Pancreas (tissue), 10 donors: ENCODE measurements at regions not wholly inside any gene's neighbourhood (a gene's known extent, or its start where the extent isn't known, plus 50 kb on each side); places are given as distances from the start of the nearest gene placed in this dataset.

ENCODE experiments used
- ATAC-seq, 4 donors: fragments of 200-7000 bp; cut with Tn5 transposase; one replicate each; pipeline versions ENCODE4 v1.8.0 to v1.9.1; 2020; ENCODE audit warnings: mild to moderate bottlenecking in 4 of 4, moderate library complexity in 4 of 4
- DNase-seq, 6 donors: peaks; one replicate each; pipeline ENCODE4 v3.0.0-alpha.2; 2020
- FAIRE-seq: peaks from 2 replicates; lab custom pipeline; 2012; peaks lifted over from hg19 to GRCh38; lab: Jason Lieb, UNC
- H3K27ac ChIP-seq, 4 donors: fragments of 200-600 bp; sonication (generic); 1 replicate in 3 of 4; 2 replicates in 1 of 4; pipeline versions ENCODE4 v1.5.0 to v1.8.0; 2020
- H3K27me3 ChIP-seq, 4 donors: fragments of 200-600 bp; one replicate each; pipeline ENCODE4 v1.8.0; 2021
- H3K36me3 ChIP-seq, 3 donors: fragments of 200-600 bp; sonication (generic) in 1 of 3; one replicate each; pipeline versions ENCODE4 v1.5.0 to v1.8.0; 2020 to 2021
- H3K4me1 ChIP-seq, 3 donors: fragments of 200-600 bp; one replicate each; pipeline ENCODE4 v1.8.0; 2021
- H3K4me3 ChIP-seq, 4 donors: fragments of 200-600 bp; sonication (generic) in 2 of 4; one replicate each; pipeline versions ENCODE4 v1.5.0 to v1.8.0; 2020 to 2021
- H3K9me3 ChIP-seq, 4 donors: fragments of 200-600 bp; one replicate each; pipeline ENCODE4 v1.8.0; 2021
- WGBS, 2 donors: extraction: QIAGEN DNeasy Blood & Tissue Kit; methylation state at CpG; one replicate each; pipeline ENCODE4 v1.1.7; 2013; 5-methylcytosine and 5-hydroxymethylcytosine counted together
- intact Hi-C, 3 donors: fragments of 100-400 bp; cut with DNase I; formaldehyde crosslinking; loops; one replicate each; pipeline versions ENCODE4 v1.11.1 to v1.14.2; 2022
- TF ChIP-seq, protein P1 (sequence below), 4 donors: fragments of 200-600 bp; sonication (generic) in 3 of 4; IDR thresholded peaks; one replicate each; pipeline versions ENCODE4 v1.5.0 to v1.8.0; 2021; ENCODE audit warnings: antibody characterized with exemption in 4 of 4
- donor health status: healthy with polysubstance abuse.
- donor health status: DM: no; HTN: no; CAD: no; lungs with moderate emphysema.
- donor health status: DM: no; HTN: no; CAD: no.
- donor health status: control.
- donor health status: control.
- donor health status: Bipolar disorder and iron deficiency.
- donor health status: DM: yes; HTN: yes; CAD: no.
- donor health status: DM: no; HTN: no; CAD: no.
- donor health status: DM: no; HTN: no; CAD: no.
- donor health status: DM: yes; HTN: yes; CAD: no.

DNA sequence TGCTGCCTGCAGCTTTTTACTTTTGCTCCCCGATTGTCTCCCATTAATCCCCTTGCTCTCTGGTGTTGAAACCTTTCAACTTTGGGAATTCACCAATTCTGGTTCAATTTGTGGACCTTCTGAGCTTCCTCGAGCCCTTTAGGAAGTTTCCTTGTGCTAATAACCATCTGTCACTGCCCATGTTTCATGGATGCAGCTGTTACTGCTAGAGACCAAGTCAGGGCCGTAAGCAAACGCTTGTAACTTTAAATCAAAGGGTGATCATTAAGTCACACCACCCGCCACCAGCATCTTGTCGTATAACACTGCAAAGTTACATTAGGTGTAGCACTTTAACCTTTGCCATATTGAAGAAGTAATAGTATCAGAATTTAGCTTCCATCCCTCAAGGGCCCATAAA, 268.3 kb upstream of the SASH1 start:
- Histone ChIP-seq H3K9me3 (no peaks in the 10 kb centered on the region), H3K27ac (no peak overlapping the region), H3K27me3 (no peaks in the 10 kb centered on the region), H3K36me3 (no peaks in the 10 kb centered on the region), H3K4me3 (no peak overlapping the region), H3K4me1 (no peaks in the 10 kb centered on the region)
- ATAC-seq (no peak), FAIRE-seq (no peak), DNase-seq (no peak)
- intact Hi-C loops: no loop called here
- TF ChIP-seq, protein P1, sequence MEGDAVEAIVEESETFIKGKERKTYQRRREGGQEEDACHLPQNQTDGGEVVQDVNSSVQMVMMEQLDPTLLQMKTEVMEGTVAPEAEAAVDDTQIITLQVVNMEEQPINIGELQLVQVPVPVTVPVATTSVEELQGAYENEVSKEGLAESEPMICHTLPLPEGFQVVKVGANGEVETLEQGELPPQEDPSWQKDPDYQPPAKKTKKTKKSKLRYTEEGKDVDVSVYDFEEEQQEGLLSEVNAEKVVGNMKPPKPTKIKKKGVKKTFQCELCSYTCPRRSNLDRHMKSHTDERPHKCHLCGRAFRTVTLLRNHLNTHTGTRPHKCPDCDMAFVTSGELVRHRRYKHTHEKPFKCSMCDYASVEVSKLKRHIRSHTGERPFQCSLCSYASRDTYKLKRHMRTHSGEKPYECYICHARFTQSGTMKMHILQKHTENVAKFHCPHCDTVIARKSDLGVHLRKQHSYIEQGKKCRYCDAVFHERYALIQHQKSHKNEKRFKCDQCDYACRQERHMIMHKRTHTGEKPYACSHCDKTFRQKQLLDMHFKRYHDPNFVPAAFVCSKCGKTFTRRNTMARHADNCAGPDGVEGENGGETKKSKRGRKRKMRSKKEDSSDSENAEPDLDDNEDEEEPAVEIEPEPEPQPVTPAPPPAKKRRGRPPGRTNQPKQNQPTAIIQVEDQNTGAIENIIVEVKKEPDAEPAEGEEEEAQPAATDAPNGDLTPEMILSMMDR (IDR thresholded peaks at IDR 0.05): no peak
- 64 to 79% methylated on average over 6 of the region's 6 CpGs for WGBS, 2 donors

DNA sequence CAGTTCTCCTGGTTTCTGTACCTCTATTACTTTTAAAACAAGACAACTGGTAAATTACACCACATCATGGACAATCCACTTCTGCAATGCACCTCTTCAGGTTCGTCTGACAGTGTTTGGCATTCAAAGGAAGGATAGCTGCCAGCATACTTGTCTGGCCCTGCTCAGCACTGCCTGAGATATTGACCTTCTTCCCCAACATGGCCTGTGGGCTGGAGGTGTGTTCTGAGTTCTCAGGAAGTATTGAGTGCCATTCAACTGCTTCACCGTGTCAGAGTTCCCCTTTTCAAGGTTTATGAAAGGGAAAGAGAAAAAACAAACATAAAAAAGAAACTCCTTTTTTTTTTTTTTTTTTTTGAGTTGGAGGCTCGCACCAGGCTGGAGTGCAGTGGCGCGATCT, 267.9 kb upstream of the SASH1 start:
- DNase-seq: no peak
- WGBS, 2 donors: 72 to 80% methylated on average over 5 of the region's 5 CpGs
- no peak overlapping the region for H3K4me3 ChIP-seq
- no peaks in the 10 kb centered on the region for H3K36me3 ChIP-seq
- ATAC-seq: no peak
- H3K27me3 ChIP-seq: no peaks in the 10 kb centered on the region
- no peaks in the 10 kb centered on the region for H3K9me3 ChIP-seq
- no peaks in the 10 kb centered on the region for H3K4me1 ChIP-seq
- FAIRE-seq: no peak
- TF ChIP-seq, protein P1 (IDR thresholded peaks at IDR 0.05): no peak
- intact Hi-C loops: no loop called here
- H3K27ac ChIP-seq: no peak overlapping the region

DNA sequence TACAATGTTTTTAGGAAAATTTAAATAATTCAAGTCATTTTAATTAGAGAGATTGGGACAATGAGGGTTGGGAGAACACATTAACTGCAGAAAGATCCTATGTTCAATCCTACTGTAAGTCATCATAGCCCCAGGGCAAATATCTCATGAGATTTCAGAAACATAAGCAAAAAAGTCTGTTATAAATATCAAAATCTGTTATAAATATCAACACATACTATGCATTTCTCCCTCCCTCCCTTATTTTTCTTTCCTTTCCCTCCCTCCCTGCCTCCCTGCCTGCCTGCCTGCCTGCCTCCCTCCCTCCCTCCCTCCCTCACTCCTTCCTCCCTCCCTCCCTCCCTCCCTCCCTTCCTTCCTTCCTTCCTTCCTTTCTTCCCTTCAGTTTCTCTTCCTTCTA, 267.3 kb upstream of the SASH1 start:
- Histone ChIP-seq H3K4me3 (no peak overlapping the region), H3K4me1 (no peaks in the 10 kb centered on the region), H3K36me3 (no peaks in the 10 kb centered on the region), H3K27me3 (no peaks in the 10 kb centered on the region), H3K9me3 (no peaks in the 10 kb centered on the region), H3K27ac (no peak overlapping the region)
- TF ChIP-seq, protein P1 (IDR thresholded peaks at IDR 0.05): no peak
- DNase-seq (no peak), ATAC-seq (no peak), FAIRE-seq (no peak)
- intact Hi-C loops: no loop called here

DNA sequence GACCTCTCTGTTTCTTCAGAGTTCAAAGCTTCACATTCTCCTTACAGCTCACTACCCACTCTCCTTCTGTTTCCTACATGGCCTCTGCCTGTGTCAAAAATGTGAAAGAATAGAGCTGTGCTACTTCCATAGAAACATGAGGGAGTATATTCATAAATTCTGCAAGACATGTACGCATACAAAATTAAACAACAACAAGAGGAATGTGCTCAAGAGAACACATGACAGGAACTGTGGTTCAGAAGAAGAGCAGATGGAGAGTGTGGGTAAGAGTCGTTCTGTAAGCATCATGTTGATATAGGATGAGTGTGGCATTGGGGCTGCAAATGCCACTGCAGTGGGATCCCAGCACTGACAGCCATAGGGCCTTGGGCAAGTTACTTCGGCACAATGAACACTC, 266.6 kb upstream of the SASH1 start:
- ATAC-seq (no peak), DNase-seq (no peak), FAIRE-seq (no peak)
- Histone ChIP-seq H3K4me1 (no peaks in the 10 kb centered on the region), H3K9me3 (no peaks in the 10 kb centered on the region), H3K4me3 (no peak overlapping the region), H3K36me3 (no peaks in the 10 kb centered on the region), H3K27me3 (no peaks in the 10 kb centered on the region), H3K27ac (no peak overlapping the region)
- TF ChIP-seq, protein P1 (IDR thresholded peaks at IDR 0.05): no peak
- 69 to 76% methylated on average over 3 of the region's 3 CpGs for WGBS, 2 donors
- intact Hi-C loops: no loop called here

DNA sequence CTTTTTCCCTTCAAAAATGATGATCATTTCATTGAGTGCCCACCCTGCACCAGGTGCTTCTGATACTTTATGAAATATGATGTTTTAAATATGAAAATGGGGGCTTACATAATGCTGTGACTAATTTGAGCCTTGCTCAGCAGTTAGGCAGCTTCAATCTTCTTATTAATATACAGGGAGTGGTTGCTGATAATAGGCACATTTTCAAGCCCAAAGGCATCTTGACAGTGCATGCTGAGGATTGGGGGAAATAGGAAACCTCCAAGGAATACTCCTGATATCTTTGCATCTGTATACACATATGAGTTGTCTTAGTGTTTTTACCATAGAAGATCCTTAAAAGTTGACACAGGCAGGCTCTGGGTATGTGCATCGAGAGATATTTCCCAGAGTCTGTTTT, 262.3 kb upstream of the SASH1 start:
- Histone ChIP-seq H3K4me1 (no peaks in the 10 kb centered on the region), H3K4me3 (no peak overlapping the region), H3K27me3 (no peaks in the 10 kb centered on the region), H3K27ac (no peak overlapping the region), H3K36me3 (no peaks in the 10 kb centered on the region), H3K9me3 (no peaks in the 10 kb centered on the region)
- DNase-seq: no peak
- FAIRE-seq: no peak
- TF ChIP-seq, protein P1 (IDR thresholded peaks at IDR 0.05): no peak
- intact Hi-C loops: no loop called here
- ATAC-seq: no peak
- 74 to 91% methylated on average over 1 of the region's 1 CpG for WGBS, 2 donors
